Neutrophil (primary cell): ENCODE measurements at regions not wholly inside any gene's neighbourhood (a gene's known extent, or its start where the extent isn't known, plus 50 kb on each side); places are given as distances from the start of the nearest gene placed in this dataset.

Experiments used
- H3K27ac ChIP-seq: fragments of 200-600 bp; sonication (generic); 2 replicates; pipeline ENCODE4 v1.5.1; 2016; ENCODE audit warnings: mild to moderate bottlenecking, moderate library complexity
- H3K27me3 ChIP-seq: fragments of 200-600 bp; sonication (generic); 2 replicates; pipeline ENCODE4 v1.6.0; 2016; ENCODE audit warnings: mild to moderate bottlenecking
- H3K36me3 ChIP-seq: fragments of 200-600 bp; sonication (generic); 2 replicates; pipeline ENCODE4 v1.5.1; 2017
- H3K4me1 ChIP-seq, 2 experiments: fragments of 200-600 bp in 1 of 2; sonication (generic) in 1 of 2; 1 replicate in 1 of 2; 2 replicates in 1 of 2; pipeline versions ENCODE4 v1.5.1 to v1.6.1; 2013 to 2016; ENCODE audit warnings: low read depth in 1 of 2, low read length in 1 of 2, mild to moderate bottlenecking in 1 of 2, moderate library complexity in 1 of 2; ENCODE audit not compliant: control insufficient read depth in 1 of 2, insufficient read depth in 1 of 2
- H3K4me3 ChIP-seq, 2 experiments: fragments of 200-600 bp in 1 of 2; sonication (generic) in 1 of 2; 1 replicate in 1 of 2; 2 replicates in 1 of 2; pipeline ENCODE4 v1.5.1; 2013 to 2016; ENCODE audit warnings: low read depth in 1 of 2, low read length in 1 of 2, mild to moderate bottlenecking in 1 of 2, moderate library complexity in 1 of 2
- H3K9me3 ChIP-seq: fragments of 200-600 bp; sonication (generic); 2 replicates; pipeline ENCODE4 v1.5.1; 2016
- CTCF ChIP-seq: fragments of 200-600 bp; sonication (generic); IDR thresholded peaks from 2 replicates; pipeline ENCODE4 v1.5.1; 2016; ENCODE audit warnings: antibody characterized with exemption

GRCh38 chr5:124297826-124298225, 448.6 kb downstream of the ZNF608 start:
- TF ChIP-seq CTCF, result no peak
- H3K27ac ChIP-seq, result no peak overlapping the region
- no peaks in the 10 kb centered on the region for H3K36me3 ChIP-seq
- no peak overlapping the region for H3K4me3 ChIP-seq
- no peaks in the 10 kb centered on the region for H3K27me3 ChIP-seq
- H3K4me1 ChIP-seq, result no peaks in the 10 kb centered on the region
- H3K9me3 ChIP-seq, result no peaks in the 10 kb centered on the region

- no peak for TF ChIP-seq CTCF
- no peak overlapping the region for H3K4me3 ChIP-seq
- no peaks in the 10 kb centered on the region for H3K27me3 ChIP-seq
- no peak overlapping the region for H3K27ac ChIP-seq
- H3K36me3 ChIP-seq, result no peaks in the 10 kb centered on the region
- no peaks in the 10 kb centered on the region for H3K9me3 ChIP-seq
- H3K4me1 ChIP-seq, result no peaks in the 10 kb centered on the region
Observed at GRCh38 chr5:124292322-124292855, 454.1 kb downstream of the ZNF608 start.

GRCh38 chr5:124289641-124290311, 456.7 kb downstream of the ZNF608 start:
- no peaks in the 10 kb centered on the region for H3K4me1 ChIP-seq
- no peaks in the 10 kb centered on the region for H3K36me3 ChIP-seq
- TF ChIP-seq CTCF, result no peak
- no peaks in the 10 kb centered on the region for H3K27me3 ChIP-seq
- H3K9me3 ChIP-seq, result no peaks in the 10 kb centered on the region
- H3K4me3 ChIP-seq, result no peak overlapping the region
- no peak overlapping the region for H3K27ac ChIP-seq

DNA sequence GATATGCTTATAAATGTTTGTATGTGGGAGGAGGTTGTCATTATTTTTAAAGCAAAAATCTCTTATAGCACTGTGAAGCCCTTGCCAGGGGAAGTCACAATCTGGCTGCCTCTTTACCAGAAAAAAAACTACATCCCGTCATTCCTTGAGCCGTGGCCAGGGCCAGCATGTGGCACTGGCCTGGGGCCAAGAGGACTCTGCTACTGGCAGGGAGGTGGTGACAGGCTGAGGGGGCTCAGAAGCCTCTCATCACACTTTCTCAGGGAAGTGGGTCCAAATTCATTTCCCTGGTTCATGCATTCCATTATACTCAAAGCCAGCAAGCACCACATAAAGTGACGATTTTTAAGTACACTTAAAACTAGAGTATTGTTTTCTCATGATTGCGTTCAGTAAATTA, 457.3 kb downstream of the ZNF608 start:
- H3K27ac ChIP-seq, result no peak overlapping the region
- H3K4me3 ChIP-seq, result no peak overlapping the region

DNA sequence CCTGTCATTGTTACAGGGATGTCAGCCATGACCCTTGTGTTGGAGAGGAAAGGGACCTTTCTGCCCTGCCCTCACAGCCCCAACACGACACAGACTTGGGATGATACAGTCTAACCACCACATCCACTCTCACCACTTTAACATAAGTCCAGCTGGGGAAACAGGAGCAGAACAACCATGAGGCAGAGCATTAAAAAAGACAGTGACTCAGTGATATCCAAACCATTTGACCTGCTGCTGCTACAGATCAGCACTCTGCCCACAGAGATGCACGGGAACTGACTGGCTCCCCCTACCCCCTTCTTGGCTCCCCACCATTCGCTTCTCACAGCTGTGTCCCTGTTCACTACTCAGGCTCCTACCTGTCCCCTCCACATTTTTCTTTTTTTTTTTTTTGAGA, 458.6 kb downstream of the ZNF608 start:
- Histone ChIP-seq H3K9me3 (no peaks in the 10 kb centered on the region), H3K27ac (no peak overlapping the region), H3K4me3 (no peak overlapping the region), H3K27me3 (no peaks in the 10 kb centered on the region), H3K36me3 (no peaks in the 10 kb centered on the region), H3K4me1 (no peaks in the 10 kb centered on the region)
- TF ChIP-seq CTCF, result no peak

More for the DNA sequence above, 457.3 kb downstream of the ZNF608 start:
- no peaks in the 10 kb centered on the region for H3K27me3 ChIP-seq
- H3K4me1 ChIP-seq, result no peaks in the 10 kb centered on the region
- H3K9me3 ChIP-seq, result no peaks in the 10 kb centered on the region
- no peaks in the 10 kb centered on the region for H3K36me3 ChIP-seq
- TF ChIP-seq CTCF, result no peak
